Nephron (organoid): ENCODE measurements at regions not wholly inside any gene's neighbourhood (a gene's known extent, or its start where the extent isn't known, plus 50 kb on each side); places are given as distances from the start of the nearest gene placed in this dataset.

Experiments
- H3K27ac Mint-ChIP-seq, 3 experiments: 2 replicates each; pipeline ENCODE4 v1.8.0; 2020; ENCODE audit warnings: mixed read lengths in 3 of 3, mild to moderate bottlenecking in 2 of 3, moderate library complexity in 1 of 3
- H3K27me3 Mint-ChIP-seq: 2 replicates; pipeline ENCODE4 v1.8.0; 2021; ENCODE audit warnings: low read depth, mild to moderate bottlenecking, moderate library complexity, mixed read lengths
- H3K36me3 Mint-ChIP-seq: 2 replicates; pipeline ENCODE4 v1.8.0; 2020; ENCODE audit warnings: low read depth, mixed read lengths
- H3K4me1 Mint-ChIP-seq: 2 replicates; pipeline ENCODE4 v1.8.0; 2020; ENCODE audit warnings: mixed read lengths
- H3K4me3 Mint-ChIP-seq, 3 experiments: 2 replicates each; pipeline ENCODE4 v1.8.0; 2020; ENCODE audit warnings: mild to moderate bottlenecking in 3 of 3, mixed read lengths in 3 of 3, moderate library complexity in 2 of 3
- H3K9me3 Mint-ChIP-seq: 2 replicates; pipeline ENCODE4 v1.8.0; 2020; ENCODE audit warnings: mixed read lengths
- TF ChIP-seq, protein P1 (sequence below), 3 experiments: fragments of 200-600 bp; sonication (generic); IDR thresholded peaks; one replicate each; pipeline ENCODE4 v1.5.0; 2021; ENCODE audit warnings: antibody characterized with exemption in 3 of 3; ENCODE audit not compliant: unreplicated experiment in 3 of 3

DNA sequence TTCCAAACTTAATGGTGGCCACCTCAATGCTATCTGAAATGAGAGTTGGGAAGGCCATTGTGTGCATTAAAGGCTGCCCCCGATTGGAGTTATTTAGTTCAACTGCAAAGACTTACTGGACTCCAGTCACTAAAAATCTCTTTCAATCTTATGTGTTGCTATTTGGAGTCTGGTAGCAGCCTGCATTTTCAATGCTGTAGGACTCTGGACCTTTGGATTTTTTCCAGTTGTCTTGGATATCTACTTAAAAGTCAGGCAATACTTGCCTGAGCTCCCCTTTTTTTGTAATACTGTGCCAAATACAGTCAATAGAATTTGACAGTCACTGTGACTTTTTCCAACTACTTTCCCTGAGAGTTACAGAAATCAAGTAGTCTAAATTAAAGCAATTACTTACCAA is 281.9 kb downstream of the TRIB2 start:
- H3K27ac Mint-ChIP-seq: peak overlapping the region in 2 of 3 experiments; percentile 24 to 58
- TF ChIP-seq, protein P1, sequence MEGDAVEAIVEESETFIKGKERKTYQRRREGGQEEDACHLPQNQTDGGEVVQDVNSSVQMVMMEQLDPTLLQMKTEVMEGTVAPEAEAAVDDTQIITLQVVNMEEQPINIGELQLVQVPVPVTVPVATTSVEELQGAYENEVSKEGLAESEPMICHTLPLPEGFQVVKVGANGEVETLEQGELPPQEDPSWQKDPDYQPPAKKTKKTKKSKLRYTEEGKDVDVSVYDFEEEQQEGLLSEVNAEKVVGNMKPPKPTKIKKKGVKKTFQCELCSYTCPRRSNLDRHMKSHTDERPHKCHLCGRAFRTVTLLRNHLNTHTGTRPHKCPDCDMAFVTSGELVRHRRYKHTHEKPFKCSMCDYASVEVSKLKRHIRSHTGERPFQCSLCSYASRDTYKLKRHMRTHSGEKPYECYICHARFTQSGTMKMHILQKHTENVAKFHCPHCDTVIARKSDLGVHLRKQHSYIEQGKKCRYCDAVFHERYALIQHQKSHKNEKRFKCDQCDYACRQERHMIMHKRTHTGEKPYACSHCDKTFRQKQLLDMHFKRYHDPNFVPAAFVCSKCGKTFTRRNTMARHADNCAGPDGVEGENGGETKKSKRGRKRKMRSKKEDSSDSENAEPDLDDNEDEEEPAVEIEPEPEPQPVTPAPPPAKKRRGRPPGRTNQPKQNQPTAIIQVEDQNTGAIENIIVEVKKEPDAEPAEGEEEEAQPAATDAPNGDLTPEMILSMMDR (IDR thresholded peaks at IDR 0.05; ENCODE audit: unreplicated experiment in 3 of 3): no peak
- H3K4me3 Mint-ChIP-seq: no peak overlapping the region
- H3K27me3 Mint-ChIP-seq: no peaks in the 10 kb centered on the region
- H3K4me1 Mint-ChIP-seq: peaks cover 39% of the 10 kb centered on the region
- no peaks in the 10 kb centered on the region for H3K36me3 Mint-ChIP-seq
- H3K9me3 Mint-ChIP-seq: peaks cover 2% of the 10 kb centered on the region

GRCh38 chr2:13000664-13001363 is 284.1 kb downstream of the TRIB2 start:
- Mint-ChIP-seq H3K4me1 (peaks cover 54% of the 10 kb centered on the region), H3K27me3 (no peaks in the 10 kb centered on the region), H3K36me3 (no peaks in the 10 kb centered on the region), H3K4me3 (peak overlapping the region in 2 of 3 experiments; percentile 8 to 56), H3K9me3 (no peaks in the 10 kb centered on the region), H3K27ac (peak overlapping the region in 2 of 3 experiments; percentile 51 to 53)
- TF ChIP-seq, protein P1 (IDR thresholded peaks at IDR 0.05; ENCODE audit: unreplicated experiment in 3 of 3): no peak

- Mint-ChIP-seq H3K27ac (no peak overlapping the region), H3K36me3 (no peaks in the 10 kb centered on the region), H3K9me3 (no peaks in the 10 kb centered on the region), H3K4me1 (peaks cover 58% of the 10 kb centered on the region), H3K4me3 (no peak overlapping the region), H3K27me3 (no peaks in the 10 kb centered on the region)
- TF ChIP-seq, protein P1 (IDR thresholded peaks at IDR 0.05; ENCODE audit: unreplicated experiment in 3 of 3): no peak
These were observed 284.7 kb downstream of the TRIB2 start for GRCh38 chr2:13001408-13001807.

DNA sequence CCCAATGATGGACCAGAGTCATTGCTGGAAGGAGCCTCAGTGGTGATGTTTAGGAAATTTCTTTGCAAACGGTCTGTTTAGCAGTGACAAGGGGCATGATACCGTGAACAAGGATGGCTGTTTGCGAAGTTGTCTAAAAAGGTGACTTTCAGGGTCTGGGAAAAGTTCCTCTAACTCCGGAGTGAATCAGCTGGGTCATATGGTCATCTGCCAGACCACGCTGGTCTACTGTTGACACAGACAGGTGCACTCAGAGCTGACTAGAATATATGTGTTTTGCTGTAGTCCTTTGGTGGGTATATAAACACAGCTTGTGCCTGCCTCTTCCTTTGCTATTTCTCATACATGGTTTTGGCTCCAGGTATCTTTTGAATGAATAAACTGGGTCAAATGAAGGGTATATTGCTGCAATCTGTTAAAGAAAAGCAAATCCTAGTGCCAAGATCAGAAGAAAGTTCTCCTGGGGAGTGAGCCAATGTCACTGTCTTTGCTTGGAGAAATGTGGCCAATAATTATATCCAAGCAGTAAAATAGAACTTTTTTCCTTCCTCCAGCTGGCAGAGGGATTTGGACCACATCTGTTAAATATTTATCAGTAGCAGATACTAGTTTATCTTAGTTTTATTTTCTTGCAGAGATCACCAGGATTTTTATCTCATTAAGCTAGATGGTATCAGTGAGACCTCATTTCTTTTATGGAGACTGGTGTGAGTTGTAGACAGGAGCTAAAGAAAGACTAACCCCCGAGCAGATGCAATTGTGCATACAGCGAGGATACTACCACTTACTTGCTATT is 286.0 kb downstream of the TRIB2 start:
- Mint-ChIP-seq H3K27me3 (no peaks in the 10 kb centered on the region), H3K27ac (peak overlapping the region in 2 of 3 experiments; percentile 6 to 56), H3K9me3 (no peaks in the 10 kb centered on the region), H3K4me1 (peaks cover 70% of the 10 kb centered on the region), H3K36me3 (no peaks in the 10 kb centered on the region), H3K4me3 (no peak overlapping the region)
- TF ChIP-seq, protein P1 (IDR thresholded peaks at IDR 0.05; ENCODE audit: unreplicated experiment in 3 of 3): no peak

DNA sequence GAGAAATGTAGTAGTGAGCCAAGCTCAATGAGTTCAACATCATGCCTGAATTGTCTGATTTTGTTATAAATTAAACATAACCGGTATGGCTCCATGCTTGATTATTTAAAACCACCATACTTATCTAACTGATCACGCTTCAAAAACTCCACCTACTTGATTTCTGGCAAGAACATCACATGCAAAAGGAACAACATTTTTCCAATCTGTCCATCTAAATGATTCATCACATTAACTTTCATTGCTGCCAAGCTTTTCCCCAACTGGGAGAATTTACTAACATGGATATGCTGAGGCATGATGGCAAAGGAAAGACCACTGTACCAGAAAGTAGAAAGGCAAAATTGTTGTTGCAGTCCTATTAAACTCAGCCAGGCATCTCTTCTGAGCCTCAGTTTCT is 286.8 kb downstream of the TRIB2 start:
- Mint-ChIP-seq H3K27me3 (no peaks in the 10 kb centered on the region), H3K27ac (peak overlapping the region in 2 of 3 experiments; percentile 6 to 56), H3K9me3 (no peaks in the 10 kb centered on the region), H3K4me3 (no peak overlapping the region), H3K4me1 (peaks cover 68% of the 10 kb centered on the region), H3K36me3 (no peaks in the 10 kb centered on the region)
- TF ChIP-seq, protein P1 (IDR thresholded peaks at IDR 0.05; ENCODE audit: unreplicated experiment in 3 of 3): no peak
